Ishikawa (cell line): ENCODE measurements at regions not wholly inside any gene's neighbourhood (a gene's known extent, or its start where the extent isn't known, plus 50 kb on each side); places are given as distances from the start of the nearest gene placed in this dataset.

Experiments used
- CEBPB ChIP-seq: IDR thresholded peaks from 2 replicates; pipeline ENCODE4 v1.6.1; 2012
- RAD21 ChIP-seq: IDR thresholded peaks from 2 replicates; pipeline ENCODE4 v1.6.1; 2012; ENCODE audit warnings: low read depth
- YY1 ChIP-seq: IDR thresholded peaks from 2 replicates; pipeline ENCODE4 v1.6.1; 2012; ENCODE audit warnings: low read depth
- TF ChIP-seq, protein P1 (sequence below): IDR thresholded peaks from 2 replicates; pipeline ENCODE4 v1.6.1; 2012

DNA sequence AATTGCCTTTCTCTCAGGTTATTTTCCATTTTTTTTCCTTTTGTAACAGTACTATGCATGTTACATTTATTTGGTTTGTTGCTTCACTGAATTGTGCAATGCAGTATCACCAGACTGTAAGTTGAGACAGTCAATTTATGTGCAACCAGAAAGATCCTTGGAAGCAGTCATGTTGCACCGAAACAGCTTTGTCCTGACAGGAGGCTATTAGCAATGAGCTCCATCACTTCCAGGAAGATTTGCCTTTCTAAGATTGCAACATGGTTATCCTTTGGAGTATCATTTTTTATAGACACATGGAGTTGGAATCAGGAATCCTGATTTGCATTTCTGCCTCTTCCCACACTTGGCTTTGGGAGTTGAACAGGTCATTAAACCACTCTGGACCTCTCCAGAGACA is 84.5 kb upstream of the ST6GALNAC5 start:
- TF ChIP-seq RAD21 = no peak
- TF ChIP-seq CEBPB = no peak
- no peak for TF ChIP-seq YY1
- TF ChIP-seq, protein P1, sequence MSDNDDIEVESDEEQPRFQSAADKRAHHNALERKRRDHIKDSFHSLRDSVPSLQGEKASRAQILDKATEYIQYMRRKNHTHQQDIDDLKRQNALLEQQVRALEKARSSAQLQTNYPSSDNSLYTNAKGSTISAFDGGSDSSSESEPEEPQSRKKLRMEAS = no peak
